ENCODE measurements at regions not wholly inside any gene's neighbourhood (a gene's known extent, or its start where the extent isn't known, plus 50 kb on each side); places are given as distances from the start of the nearest gene placed in this dataset.

DNA sequence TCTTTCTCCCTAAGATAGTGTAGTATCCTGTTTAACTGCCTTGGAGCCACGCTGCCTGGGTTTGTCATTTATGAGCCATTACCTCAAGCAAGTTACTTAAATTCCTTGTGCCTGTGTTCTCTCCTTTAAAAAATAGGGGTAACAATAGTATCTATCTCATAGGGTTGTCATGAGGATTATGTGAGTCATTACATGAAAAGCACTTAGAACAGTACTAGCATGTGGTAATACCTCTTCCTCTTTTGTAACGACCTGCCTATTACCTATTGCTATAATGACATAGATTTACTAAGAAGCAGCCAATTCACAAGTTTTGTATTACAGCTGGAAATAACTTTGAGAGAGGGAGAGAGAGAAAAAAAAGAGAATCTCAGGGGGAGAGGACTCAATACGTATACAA, 834.7 kb downstream of the RAPGEF2 start:
- TF ChIP-seq, protein P1, sequence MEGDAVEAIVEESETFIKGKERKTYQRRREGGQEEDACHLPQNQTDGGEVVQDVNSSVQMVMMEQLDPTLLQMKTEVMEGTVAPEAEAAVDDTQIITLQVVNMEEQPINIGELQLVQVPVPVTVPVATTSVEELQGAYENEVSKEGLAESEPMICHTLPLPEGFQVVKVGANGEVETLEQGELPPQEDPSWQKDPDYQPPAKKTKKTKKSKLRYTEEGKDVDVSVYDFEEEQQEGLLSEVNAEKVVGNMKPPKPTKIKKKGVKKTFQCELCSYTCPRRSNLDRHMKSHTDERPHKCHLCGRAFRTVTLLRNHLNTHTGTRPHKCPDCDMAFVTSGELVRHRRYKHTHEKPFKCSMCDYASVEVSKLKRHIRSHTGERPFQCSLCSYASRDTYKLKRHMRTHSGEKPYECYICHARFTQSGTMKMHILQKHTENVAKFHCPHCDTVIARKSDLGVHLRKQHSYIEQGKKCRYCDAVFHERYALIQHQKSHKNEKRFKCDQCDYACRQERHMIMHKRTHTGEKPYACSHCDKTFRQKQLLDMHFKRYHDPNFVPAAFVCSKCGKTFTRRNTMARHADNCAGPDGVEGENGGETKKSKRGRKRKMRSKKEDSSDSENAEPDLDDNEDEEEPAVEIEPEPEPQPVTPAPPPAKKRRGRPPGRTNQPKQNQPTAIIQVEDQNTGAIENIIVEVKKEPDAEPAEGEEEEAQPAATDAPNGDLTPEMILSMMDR (IDR thresholded peaks at IDR 0.05; ENCODE audit: low read length), result no peak
- TF ChIP-seq EZH2 (optimal IDR thresholded peaks at IDR 0.05; ENCODE audit: low read depth, low read length), result no peak
- no peak for TF ChIP-seq EZH2phosphoT487 (IDR thresholded peaks at IDR 0.05; ENCODE audit: low read length)

Data from MM.1S (cell line).